HG03280 (cell line): ENCODE measurements at regions not wholly inside any gene's neighbourhood (a gene's known extent, or its start where the extent isn't known, plus 50 kb on each side); places are given as distances from the start of the nearest gene placed in this dataset.
"Not testable (repeated sequence)": the region's sequence is repeated elsewhere in the genome, so short reads cannot be mapped to it uniquely, and the experiment has no call there.

Experiments used
- ATAC-seq: cut with Tn5 transposase; IDR thresholded peaks from one replicate; pipeline ENCODE4 v1.9.1; 2021; ENCODE audit warnings: mild to moderate bottlenecking, moderate library complexity; ENCODE audit not compliant: unreplicated experiment

DNA sequence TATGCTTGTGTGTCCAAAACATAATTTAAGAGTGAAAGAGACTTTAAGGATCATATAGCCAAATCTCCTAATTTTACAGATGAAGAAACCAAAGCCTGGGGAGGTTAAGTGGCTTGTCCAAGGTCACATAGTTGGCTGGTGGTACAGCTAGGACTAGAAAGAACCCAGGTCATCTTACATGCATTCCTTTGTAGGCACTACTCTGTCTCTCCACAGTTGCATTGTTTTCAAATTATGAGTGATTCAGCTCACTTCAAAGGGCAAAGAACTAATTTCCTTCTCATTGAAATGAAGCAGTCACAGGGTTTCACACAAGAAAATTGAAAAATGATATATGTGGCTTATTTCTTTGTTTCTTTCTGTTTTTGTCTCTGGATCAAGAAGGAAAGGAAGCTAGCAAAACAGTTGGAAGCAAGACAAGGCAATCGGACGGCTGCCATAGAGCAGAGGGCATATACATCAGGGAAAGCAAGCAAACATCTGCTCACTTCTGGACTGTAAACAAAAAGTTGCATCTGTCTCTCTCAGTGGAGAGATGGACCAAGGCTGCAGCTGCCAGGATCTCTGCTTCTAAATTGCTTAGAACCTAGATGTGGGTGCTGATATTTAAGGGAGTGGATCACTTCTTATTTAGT, 107.5 kb upstream of the AMOT start:
- ATAC-seq, result no peak

DNA sequence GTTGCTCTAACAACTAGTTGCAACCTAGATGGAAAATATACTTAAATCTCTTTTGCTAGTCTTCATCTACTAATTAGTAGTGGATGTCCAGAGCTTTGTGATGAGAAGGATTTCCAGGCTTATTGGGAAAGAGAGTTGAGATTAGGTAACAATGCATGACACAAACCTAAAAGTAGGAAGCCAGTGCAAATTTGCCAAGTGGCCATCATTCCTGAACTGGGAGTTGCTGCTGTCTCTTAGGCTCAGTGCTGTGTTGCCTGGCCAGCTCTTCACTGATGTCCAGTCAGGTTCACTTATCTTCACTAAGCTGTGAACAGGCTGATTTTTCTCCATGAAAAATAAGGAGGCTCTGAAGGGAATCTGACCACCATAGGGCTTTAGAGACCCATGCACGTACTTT, 105.6 kb upstream of the AMOT start:
- no peak for ATAC-seq

GRCh38 chrX:112945826-112946225, 105.2 kb upstream of the AMOT start:
- ATAC-seq, result no peak

DNA sequence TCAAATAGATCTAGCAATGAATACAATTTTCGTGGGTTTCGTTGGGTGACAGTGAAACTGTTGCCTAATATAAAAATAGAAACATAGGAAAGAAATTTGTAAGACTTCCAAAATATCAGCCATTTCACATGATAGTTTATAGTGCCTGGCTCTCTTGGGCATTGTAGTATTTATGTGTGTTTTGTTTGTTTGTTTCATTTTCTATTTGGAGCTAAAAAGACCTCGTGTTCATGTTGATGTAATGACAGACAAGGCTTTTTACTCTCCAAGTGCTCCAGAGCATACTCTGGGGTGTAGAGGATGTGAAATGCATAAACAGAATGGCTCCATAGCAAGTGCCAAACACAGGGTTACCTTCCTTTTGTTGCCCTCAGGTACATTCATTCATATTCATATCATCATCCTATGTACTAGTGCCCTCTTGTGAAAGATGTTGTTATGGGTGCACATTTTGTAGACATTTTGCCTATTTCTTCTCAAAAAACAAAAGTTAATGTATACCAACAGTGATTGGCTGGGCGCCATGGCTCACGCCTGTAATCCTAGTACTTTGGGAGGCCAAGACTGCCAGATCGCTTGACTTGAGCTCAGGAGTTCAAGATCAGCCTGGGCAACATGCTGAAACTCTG, 100.7 kb upstream of the AMOT start:
- peak; percentile 73 for ATAC-seq

DNA sequence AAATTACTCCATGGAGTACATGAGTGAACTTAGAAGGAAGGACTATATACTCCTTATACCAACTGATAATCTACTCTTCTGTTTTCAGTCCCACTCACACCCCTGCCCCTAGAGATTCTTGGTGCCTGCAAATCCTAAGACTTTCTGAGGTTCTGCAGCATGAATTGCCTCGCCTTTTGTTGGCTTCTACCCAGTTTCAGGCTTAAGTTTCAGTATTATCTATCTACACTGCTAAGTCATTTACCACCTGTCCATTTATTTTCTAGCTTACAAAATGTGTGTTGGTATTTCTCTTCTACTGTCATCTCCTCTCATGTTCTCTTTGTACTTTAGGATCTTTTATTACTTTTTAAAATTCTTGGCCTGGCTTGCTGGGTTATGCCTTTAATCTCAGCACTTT, 94.4 kb upstream of the AMOT start:
- ATAC-seq, result no peak

GRCh38 chrX:112931900-112932299, 91.3 kb upstream of the AMOT start:
- no peak for ATAC-seq

DNA sequence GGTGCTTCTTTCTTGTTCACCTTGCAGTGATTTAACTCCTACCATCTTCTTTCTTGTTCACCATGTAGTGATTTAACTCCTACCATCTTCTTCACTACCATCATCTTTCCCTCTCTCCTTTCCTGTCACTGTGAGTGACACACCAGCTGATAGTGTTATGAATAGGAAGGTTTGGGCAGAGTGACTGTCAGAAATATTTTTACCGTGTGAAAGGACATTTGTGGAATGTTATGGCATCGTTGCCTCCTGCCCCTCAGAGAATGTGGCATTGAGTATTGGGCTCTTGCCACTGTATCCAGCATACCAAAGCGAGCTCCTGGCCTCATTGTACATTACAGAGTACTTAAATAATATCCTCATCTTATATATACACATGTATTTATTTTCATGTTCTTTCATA, 90.8 kb upstream of the AMOT start:
- ATAC-seq, result no peak

DNA sequence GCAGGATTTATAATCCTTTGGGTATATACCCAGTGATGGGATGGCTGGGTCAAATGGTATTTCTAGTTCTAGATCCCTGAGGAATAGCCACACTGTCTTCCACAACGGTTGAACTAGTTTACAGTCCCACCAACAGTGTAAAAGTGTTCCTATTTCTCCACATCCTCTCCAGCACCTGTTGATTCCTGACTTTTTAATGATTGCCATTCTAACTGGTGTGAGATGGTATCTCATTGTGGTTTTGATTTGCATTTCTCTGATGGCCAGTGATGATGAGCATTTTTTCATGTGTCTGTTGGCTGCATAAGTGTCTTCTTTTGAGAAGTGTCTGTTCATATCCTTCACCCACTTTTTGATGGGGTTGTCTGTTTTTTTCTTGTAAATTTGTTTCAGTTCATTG, 82.8 kb upstream of the AMOT start:
- ATAC-seq, result not testable (repeated sequence)

DNA sequence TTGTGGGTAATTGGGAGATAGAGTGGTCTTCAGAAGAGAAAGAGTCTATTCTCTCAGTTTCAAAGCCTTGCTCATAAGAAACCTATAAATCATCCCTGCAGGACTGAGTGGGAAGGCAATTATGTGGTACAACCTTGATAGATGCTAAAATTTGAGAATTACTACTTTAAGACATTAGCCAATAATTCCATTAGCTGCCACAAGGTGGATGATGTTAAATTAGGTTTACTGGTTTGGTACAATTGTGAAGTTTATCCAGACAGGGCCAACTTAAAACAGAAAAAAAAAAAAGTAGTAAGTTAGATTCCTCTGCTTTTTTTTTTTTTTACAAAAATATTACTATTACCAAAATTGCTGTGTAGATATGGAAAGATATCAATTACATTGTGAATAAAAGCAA, 73.2 kb upstream of the AMOT start:
- no peak for ATAC-seq

DNA sequence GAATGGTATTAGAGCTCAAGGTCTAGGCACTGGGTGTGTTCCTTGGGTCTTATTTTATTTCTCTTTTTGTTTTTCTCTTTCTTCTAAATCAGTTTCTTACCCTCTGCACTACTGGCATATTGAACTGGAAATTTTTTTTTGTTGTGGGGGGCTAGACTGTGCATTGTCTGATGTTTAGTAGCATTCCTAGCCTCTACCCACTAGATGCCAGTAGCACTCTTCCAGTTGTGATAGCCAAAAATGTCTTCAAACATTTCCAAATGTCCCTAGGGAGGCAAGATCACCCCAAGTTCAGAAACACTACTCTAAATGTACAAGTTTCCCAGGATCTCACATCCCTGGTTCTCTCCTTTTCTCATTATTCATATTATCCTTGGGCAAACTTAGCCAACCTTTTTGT, 69.8 kb upstream of the AMOT start:
- ATAC-seq, result no peak

- ATAC-seq, result peak; percentile 63
Measured at GRCh38 chrX:112901869-112902725, 61.5 kb upstream of the AMOT start.

- ATAC-seq, result no peak
Measured at GRCh38 chrX:112896051-112896450, 55.4 kb upstream of the AMOT start.
